ENCODE measurements at regions not wholly inside any gene's neighbourhood (a gene's known extent, or its start where the extent isn't known, plus 50 kb on each side); places are given as distances from the start of the nearest gene placed in this dataset.

DNA sequence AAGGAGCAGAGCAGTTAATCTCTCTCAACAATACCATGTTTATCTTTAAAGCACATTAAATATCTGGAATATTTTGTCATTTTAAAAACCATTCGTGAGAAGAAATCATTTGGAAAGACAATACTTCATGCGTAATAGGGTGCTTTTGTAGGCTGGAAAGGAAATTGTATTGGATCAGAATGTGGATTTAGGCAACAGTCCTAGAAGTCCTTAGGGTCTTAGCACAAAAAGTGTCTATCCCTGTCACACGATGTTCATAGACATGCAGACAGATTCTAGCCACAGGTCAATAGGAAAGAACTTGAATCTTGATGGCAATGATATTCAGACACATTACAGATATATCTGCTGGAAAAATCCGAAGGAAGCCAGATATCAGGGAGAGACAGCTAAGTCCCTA is 156.0 kb downstream of the KCTD12 start:
- DNase-seq (no peak), ATAC-seq (ENCODE audit: poor library complexity) (no peak)
- Mint-ChIP-seq H3K27ac (no peak overlapping the region), H3K27me3 (peaks cover 7% of the 10 kb centered on the region), H3K9me3 (peaks cover 2% of the 10 kb centered on the region), H3K36me3 (ENCODE audit: low read depth) (no peaks in the 10 kb centered on the region), H3K4me3 (no peak overlapping the region), H3K4me1 (ENCODE audit: low read depth) (no peaks in the 10 kb centered on the region)
- no peak overlapping the region for H3K27ac ChIP-seq (ENCODE audit: low read depth in 1 of 2, low read length in 2 of 2)
- POLR2A ChIA-PET: no interaction called here
- no peaks in the 10 kb centered on the region for H3K36me3 ChIP-seq (ENCODE audit: insufficient read depth, low read length)
- H3K27me3 ChIP-seq (ENCODE audit: control insufficient read depth in 1 of 2, insufficient read depth in 2 of 2, low read length in 2 of 2): no peaks in the 10 kb centered on the region
- no peaks in the 10 kb centered on the region for H3K4me1 ChIP-seq (ENCODE audit: insufficient read depth, low read length)
- no peak overlapping the region for H3K4me3 ChIP-seq (ENCODE audit: low read length)
- H3K9me3 ChIP-seq (ENCODE audit: control insufficient read depth in 1 of 2, insufficient read depth in 1 of 2, low read length in 2 of 2): peaks cover 0 to 5% of the 10 kb centered on the region in 2 experiments
- intact Hi-C loops (cut with DNase I, micrococcal nuclease): no loop called here
- TF ChIP-seq CTCF (IDR thresholded peaks at IDR 0.05): no peak
- CTCF ChIA-PET: no interaction called here

GRCh38 chr13:76729691-76730090 is 156.5 kb downstream of the KCTD12 start:
- peaks cover 0 to 5% of the 10 kb centered on the region in 2 experiments for H3K9me3 ChIP-seq (ENCODE audit: control insufficient read depth in 1 of 2, insufficient read depth in 1 of 2, low read length in 2 of 2)
- no peak overlapping the region for H3K4me3 Mint-ChIP-seq
- H3K36me3 ChIP-seq (ENCODE audit: insufficient read depth, low read length): no peaks in the 10 kb centered on the region
- CTCF ChIA-PET: no interaction called here
- no peak for TF ChIP-seq CTCF (IDR thresholded peaks at IDR 0.05)
- no peak overlapping the region for H3K4me3 ChIP-seq (ENCODE audit: low read length)
- DNase-seq: no peak
- intact Hi-C loops (cut with DNase I, micrococcal nuclease): loop anchor here in 1 of 2 experiments (5.0 kb wide), 1 partner anchor 158 kb away; the partner anchor contains the start of gene KCTD12
- H3K27ac ChIP-seq (ENCODE audit: low read depth in 1 of 2, low read length in 2 of 2): no peak overlapping the region
- no peak for ATAC-seq (ENCODE audit: poor library complexity)
- peaks cover 2% of the 10 kb centered on the region for H3K9me3 Mint-ChIP-seq
- H3K27ac Mint-ChIP-seq: no peak overlapping the region
- POLR2A ChIA-PET: no interaction called here
- H3K4me1 Mint-ChIP-seq (ENCODE audit: low read depth): no peaks in the 10 kb centered on the region
- H3K36me3 Mint-ChIP-seq (ENCODE audit: low read depth): no peaks in the 10 kb centered on the region
- H3K27me3 Mint-ChIP-seq: peaks cover 7% of the 10 kb centered on the region
- no peaks in the 10 kb centered on the region for H3K4me1 ChIP-seq (ENCODE audit: insufficient read depth, low read length)
- no peaks in the 10 kb centered on the region for H3K27me3 ChIP-seq (ENCODE audit: control insufficient read depth in 1 of 2, insufficient read depth in 2 of 2, low read length in 2 of 2)

DNA sequence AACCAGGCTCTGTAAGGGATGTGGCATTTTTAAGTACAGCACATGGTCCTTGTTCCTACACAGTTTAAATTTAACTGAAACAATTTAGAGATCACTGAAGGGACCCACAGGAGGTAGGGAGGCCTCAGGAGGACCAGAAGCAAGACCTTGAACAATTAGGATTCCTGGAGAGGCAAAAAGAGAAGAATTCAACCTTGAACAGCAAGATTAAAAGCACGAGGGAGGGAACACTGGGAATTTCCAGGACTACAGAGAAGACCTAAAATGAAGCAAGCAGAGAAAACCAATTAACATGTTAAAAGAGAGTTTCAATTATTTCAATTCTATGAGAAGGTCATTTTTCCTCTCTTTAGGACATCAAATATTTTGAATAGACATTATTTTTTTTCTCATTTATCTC is 160.3 kb downstream of the KCTD12 start:
- Histone ChIP-seq H3K9me3 (ENCODE audit: control insufficient read depth in 1 of 2, insufficient read depth in 1 of 2, low read length in 2 of 2) (peaks cover 0 to 5% of the 10 kb centered on the region in 2 experiments), H3K27ac (ENCODE audit: low read depth in 1 of 2, low read length in 2 of 2) (no peak overlapping the region), H3K4me1 (ENCODE audit: insufficient read depth, low read length) (peaks cover 7% of the 10 kb centered on the region), H3K27me3 (ENCODE audit: control insufficient read depth in 1 of 2, insufficient read depth in 2 of 2, low read length in 2 of 2) (no peaks in the 10 kb centered on the region), H3K4me3 (ENCODE audit: low read length) (no peak overlapping the region), H3K36me3 (ENCODE audit: insufficient read depth, low read length) (no peaks in the 10 kb centered on the region)
- ATAC-seq (ENCODE audit: poor library complexity) (no peak), DNase-seq (no peak)
- no peak for TF ChIP-seq CTCF (IDR thresholded peaks at IDR 0.05)
- Mint-ChIP-seq H3K27me3 (no peaks in the 10 kb centered on the region), H3K4me3 (no peak overlapping the region), H3K36me3 (ENCODE audit: low read depth) (no peaks in the 10 kb centered on the region), H3K27ac (no peak overlapping the region), H3K9me3 (peaks cover 2% of the 10 kb centered on the region), H3K4me1 (ENCODE audit: low read depth) (no peaks in the 10 kb centered on the region)
- intact Hi-C loops (cut with DNase I, micrococcal nuclease): loop anchor here in 1 of 2 experiments (5.0 kb wide), 1 partner anchor 161 kb away; the partner anchor contains the start of gene KCTD12
- POLR2A ChIA-PET: no interaction called here
- CTCF ChIA-PET: no interaction called here
